Mesenchymal stem cell (in vitro differentiated cells and primary cell): ENCODE measurements at regions not wholly inside any gene's neighbourhood (a gene's known extent, or its start where the extent isn't known, plus 50 kb on each side); places are given as distances from the start of the nearest gene placed in this dataset.
A peak's percentile ranks its signal among the peaks of the same experiment; 100 is the strongest.

ENCODE experiments used
- DNase-seq: peaks from one replicate; pipeline ENCODE4 v3.0.0-alpha.2; 2013
- H2AFZ ChIP-seq: one replicate; pipeline ENCODE4 v1.6.1; 2013; ENCODE audit warnings: low read depth, mild to moderate bottlenecking, control low read depth, inconsistent platforms, low read length, moderate library complexity
- H2AK5ac ChIP-seq: 2 replicates; pipeline ENCODE4 v1.6.1; 2013; ENCODE audit warnings: low read length, moderate library complexity, mild to moderate bottlenecking, inconsistent platforms; ENCODE audit not compliant: severe bottlenecking
- H2BK120ac ChIP-seq: one replicate; pipeline ENCODE4 v1.6.1; 2013; ENCODE audit warnings: low read depth, mild to moderate bottlenecking, inconsistent platforms, low read length, moderate library complexity
- H2BK12ac ChIP-seq, 2 experiments: one replicate each; pipeline ENCODE4 v1.6.1; 2013; ENCODE audit warnings: inconsistent platforms in 2 of 2, low read length in 2 of 2, mild to moderate bottlenecking in 2 of 2, moderate library complexity in 2 of 2, control low read depth in 1 of 2
- H2BK15ac ChIP-seq: one replicate; pipeline ENCODE4 v1.6.1; 2013; ENCODE audit warnings: mild to moderate bottlenecking, low read depth, inconsistent platforms; ENCODE audit not compliant: poor library complexity, severe bottlenecking
- H2BK5ac ChIP-seq: 2 replicates; pipeline ENCODE4 v1.6.1; 2013; ENCODE audit warnings: low read depth, mild to moderate bottlenecking, low read length, control low read depth, inconsistent platforms; ENCODE audit not compliant: poor library complexity, severe bottlenecking
- H3K14ac ChIP-seq, 2 experiments: one replicate each; pipeline ENCODE4 v1.6.1; 2013; ENCODE audit warnings: inconsistent platforms in 2 of 2, low read length in 2 of 2, control low read depth in 1 of 2, mild to moderate bottlenecking in 1 of 2, moderate library complexity in 1 of 2
- H3K18ac ChIP-seq, 2 experiments: one replicate each; pipeline ENCODE4 v1.6.1; 2013; ENCODE audit warnings: inconsistent platforms in 2 of 2, low read length in 2 of 2, control low read depth in 1 of 2, low read depth in 1 of 2, mild to moderate bottlenecking in 1 of 2
- H3K23ac ChIP-seq, 2 experiments: one replicate each; pipeline ENCODE4 v1.6.1; 2013; ENCODE audit warnings: inconsistent platforms in 2 of 2, low read length in 2 of 2, mild to moderate bottlenecking in 2 of 2, moderate library complexity in 2 of 2, control low read depth in 1 of 2
- H3K27ac ChIP-seq: 2 replicates; pipeline ENCODE4 v1.5.1; 2013; ENCODE audit warnings: mild to moderate bottlenecking, moderate library complexity, low read length, control low read depth, inconsistent platforms; ENCODE audit not compliant: poor library complexity, severe bottlenecking
- H3K27me3 ChIP-seq, 2 experiments: 2 replicates each; pipeline versions ENCODE4 v1.6.1 to v1.7.0; 2013; ENCODE audit warnings: low read length in 2 of 2, mild to moderate bottlenecking in 2 of 2, moderate library complexity in 2 of 2, control low read depth in 1 of 2, inconsistent platforms in 1 of 2; ENCODE audit not compliant: control insufficient read depth in 1 of 2, insufficient read depth in 1 of 2
- H3K36me3 ChIP-seq, 2 experiments: 2 replicates each; pipeline versions ENCODE4 v1.6.1 to v1.7.0; 2013; ENCODE audit warnings: low read length in 2 of 2, control low read depth in 1 of 2, inconsistent platforms in 1 of 2, low read depth in 1 of 2, mild to moderate bottlenecking in 1 of 2; ENCODE audit not compliant: insufficient read depth in 2 of 2, control insufficient read depth in 1 of 2
- H3K4ac ChIP-seq, 2 experiments: one replicate each; pipeline ENCODE4 v1.6.1; 2013; ENCODE audit warnings: inconsistent platforms in 2 of 2, low read length in 2 of 2, mild to moderate bottlenecking in 2 of 2, moderate library complexity in 2 of 2, control low read depth in 1 of 2, low read depth in 1 of 2
- H3K4me1 ChIP-seq: 2 replicates; pipeline ENCODE4 v1.6.1; 2013; ENCODE audit warnings: low read depth, low read length, control low read depth; ENCODE audit not compliant: control insufficient read depth, insufficient read depth
- H3K4me2 ChIP-seq: 2 replicates; pipeline ENCODE4 v1.6.1; 2013; ENCODE audit warnings: low read length, mild to moderate bottlenecking, inconsistent platforms; ENCODE audit not compliant: poor library complexity, severe bottlenecking
- H3K4me3 ChIP-seq, 2 experiments: 2 replicates each; pipeline versions ENCODE4 v1.5.1 to v1.7.0; 2013; ENCODE audit warnings: low read length in 2 of 2, mild to moderate bottlenecking in 2 of 2, control low read depth in 1 of 2, low read depth in 1 of 2; ENCODE audit not compliant: insufficient read depth in 1 of 2
- H3K79me1 ChIP-seq: replicated peaks from 2 replicates; pipeline ENCODE4 v1.6.1; 2013; ENCODE audit warnings: mild to moderate bottlenecking, control low read depth, low read length, inconsistent platforms; ENCODE audit not compliant: poor library complexity, severe bottlenecking
- H3K9ac ChIP-seq: 2 replicates; pipeline ENCODE4 v1.7.0; 2013; ENCODE audit warnings: mild to moderate bottlenecking, low read length, moderate library complexity
- H3K9me3 ChIP-seq: 2 replicates; pipeline ENCODE4 v1.7.0; 2013; ENCODE audit warnings: mild to moderate bottlenecking, low read length; ENCODE audit not compliant: control insufficient read depth
- H4K8ac ChIP-seq: one replicate; pipeline ENCODE4 v1.6.1; 2013; ENCODE audit warnings: inconsistent platforms, mild to moderate bottlenecking, low read length, moderate library complexity
- H4K91ac ChIP-seq: one replicate; pipeline ENCODE4 v1.6.1; 2013; ENCODE audit warnings: mild to moderate bottlenecking, low read length, inconsistent platforms
- WGBS: methylation state at CpG from one replicate; pipeline ENCODE4 v1.1.7; 2013; ENCODE audit warnings: mixed read lengths; 5-methylcytosine and 5-hydroxymethylcytosine counted together

- H3K4me3 ChIP-seq = no peak overlapping the region
- H3K9ac ChIP-seq = no peak overlapping the region
- H3K18ac ChIP-seq = no peak overlapping the region
- no peaks in the 10 kb centered on the region for H3K27me3 ChIP-seq
- H3K36me3 ChIP-seq = no peaks in the 10 kb centered on the region
- no peak overlapping the region for H2BK120ac ChIP-seq
- no peak overlapping the region for H2BK12ac ChIP-seq
- H2AK5ac ChIP-seq = no peak overlapping the region
- H3K27ac ChIP-seq = no peak overlapping the region
- WGBS = 47% methylated on average over 3 of the region's 3 CpGs
- no peak overlapping the region for H3K4ac ChIP-seq
- no peak overlapping the region for H2BK15ac ChIP-seq
- no peak overlapping the region for H3K4me2 ChIP-seq
- no peaks in the 10 kb centered on the region for H3K4me1 ChIP-seq
- H4K91ac ChIP-seq = no peak overlapping the region
- no peak overlapping the region for H2BK5ac ChIP-seq
- no peak for DNase-seq
- H4K8ac ChIP-seq = no peak overlapping the region
- no peaks in the 10 kb centered on the region for H3K9me3 ChIP-seq
- H3K79me1 ChIP-seq = no peaks in the 10 kb centered on the region
- no peak overlapping the region for H3K23ac ChIP-seq
- no peak overlapping the region for H3K14ac ChIP-seq
- no peak overlapping the region for H2AFZ ChIP-seq
Measured at GRCh38 chr5:128629157-128629556, 91.1 kb upstream of the FBN2 start.

- Histone ChIP-seq H3K4me1 (no peaks in the 10 kb centered on the region), H3K79me1 (no peaks in the 10 kb centered on the region), H3K18ac (no peak overlapping the region), H3K4me3 (no peak overlapping the region), H3K9me3 (no peaks in the 10 kb centered on the region), H3K27ac (no peak overlapping the region), H4K91ac (no peak overlapping the region), H2BK12ac (no peak overlapping the region), H3K27me3 (no peaks in the 10 kb centered on the region), H4K8ac (no peak overlapping the region), H3K14ac (no peak overlapping the region), H2BK15ac (no peak overlapping the region), H3K4me2 (no peak overlapping the region), H3K36me3 (no peaks in the 10 kb centered on the region), H3K23ac (no peak overlapping the region), H3K9ac (no peak overlapping the region), H2AK5ac (no peak overlapping the region), H2BK5ac (no peak overlapping the region), H2AFZ (no peak overlapping the region), H2BK120ac (no peak overlapping the region), H3K4ac (no peak overlapping the region)
- DNase-seq = no peak
- WGBS = 100% methylated on average over 1 of the region's 1 CpG
Measured at GRCh38 chr5:128630121-128630520, 92.1 kb upstream of the FBN2 start.

GRCh38 chr5:128631771-128632170, 93.7 kb upstream of the FBN2 start:
- Histone ChIP-seq H3K4ac (no peak overlapping the region), H4K8ac (no peak overlapping the region), H3K23ac (no peak overlapping the region), H3K27ac (no peak overlapping the region), H3K9me3 (no peaks in the 10 kb centered on the region), H2AFZ (no peak overlapping the region), H3K79me1 (no peaks in the 10 kb centered on the region), H3K14ac (no peak overlapping the region), H2AK5ac (no peak overlapping the region), H3K27me3 (no peaks in the 10 kb centered on the region), H3K4me2 (no peak overlapping the region), H4K91ac (no peak overlapping the region), H2BK120ac (no peak overlapping the region), H2BK15ac (no peak overlapping the region), H3K4me3 (no peak overlapping the region), H2BK12ac (no peak overlapping the region), H3K4me1 (no peaks in the 10 kb centered on the region), H2BK5ac (no peak overlapping the region), H3K9ac (no peak overlapping the region), H3K36me3 (no peaks in the 10 kb centered on the region), H3K18ac (no peak overlapping the region)
- no peak for DNase-seq
- 100% methylated on average over 1 of the region's 1 CpG for WGBS

- no peak for DNase-seq
- WGBS = 46% methylated on average over 5 of the region's 6 CpGs
- Histone ChIP-seq H4K91ac (no peak overlapping the region), H4K8ac (no peak overlapping the region), H3K27me3 (no peaks in the 10 kb centered on the region), H3K27ac (no peak overlapping the region), H3K4me1 (no peaks in the 10 kb centered on the region), H3K4me2 (no peak overlapping the region), H3K4me3 (no peak overlapping the region), H3K36me3 (no peaks in the 10 kb centered on the region), H2AFZ (no peak overlapping the region), H2BK12ac (no peak overlapping the region), H3K79me1 (no peaks in the 10 kb centered on the region), H3K4ac (no peak overlapping the region), H2BK5ac (no peak overlapping the region), H2BK15ac (no peak overlapping the region), H3K9me3 (no peaks in the 10 kb centered on the region), H3K9ac (no peak overlapping the region), H3K18ac (peak overlapping the region in 1 of 2 experiments; percentile 4), H2BK120ac (no peak overlapping the region), H3K23ac (no peak overlapping the region), H3K14ac (no peak overlapping the region), H2AK5ac (no peak overlapping the region)
Measured at GRCh38 chr5:128632264-128632663, 94.2 kb upstream of the FBN2 start.
